ENCODE measurements at regions not wholly inside any gene's neighbourhood (a gene's known extent, or its start where the extent isn't known, plus 50 kb on each side); places are given as distances from the start of the nearest gene placed in this dataset.

DNA sequence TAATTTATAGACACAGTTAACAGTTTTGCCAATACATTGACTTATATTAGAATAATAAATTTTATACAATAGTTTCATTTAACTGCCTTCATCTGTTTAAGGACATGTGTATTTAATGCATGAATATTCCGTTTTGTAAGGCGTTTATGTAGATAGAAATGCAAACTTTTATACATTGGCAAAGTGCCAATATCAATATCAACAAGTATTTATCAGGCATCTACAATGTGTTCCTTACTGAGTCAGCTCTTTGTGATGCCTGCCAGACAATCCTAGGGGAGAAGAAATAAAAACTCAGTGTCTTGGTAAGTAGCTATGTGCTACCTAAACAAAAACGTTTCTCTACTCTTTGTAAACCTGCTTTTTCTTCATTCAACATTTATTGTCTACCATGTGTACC is 1142.2 kb downstream of the C4orf33 start:
- WGBS (ENCODE audit: extremely low coverage, insufficient coverage, insufficient read length) = no CpG with 5 or more reads among the region's 3 CpGs
- Histone ChIP-seq H3K4ac (ENCODE audit: low read depth, low read length) (no peak overlapping the region), H2BK12ac (ENCODE audit: low read length) (no peak overlapping the region)

DNA sequence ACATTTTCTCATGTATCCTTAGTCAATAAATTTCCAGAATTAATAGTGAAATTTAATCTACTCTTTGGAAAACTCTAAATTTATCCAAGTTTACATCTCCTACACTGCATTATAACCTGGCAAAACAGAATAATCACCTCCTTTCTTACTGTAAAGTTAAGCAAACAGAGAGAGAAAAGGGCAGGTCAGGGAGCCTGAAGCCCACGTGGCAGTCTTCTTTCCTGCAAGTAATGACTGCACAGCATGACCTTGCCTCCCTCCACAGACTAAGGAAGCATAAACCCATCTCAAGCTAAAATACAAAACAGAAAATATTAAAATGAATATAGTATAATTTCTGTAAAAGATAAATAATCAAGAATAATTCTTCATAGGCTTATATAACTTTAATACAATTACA is 1153.0 kb downstream of the C4orf33 start:
- no CpG with 5 or more reads among the region's 1 CpG for whole genome bisulfite sequencing (ENCODE audit: extremely low coverage, insufficient coverage, insufficient read length)
- Histone ChIP-seq H2AFZ (ENCODE audit: insufficient read depth, low read length, poor library complexity) (no peak overlapping the region), H3K27me3 (ENCODE audit: insufficient read depth, low read length) (no peaks in the 10 kb centered on the region)

More for the DNA sequence above, 1142.2 kb downstream of the C4orf33 start:
- Histone ChIP-seq H2BK5ac (ENCODE audit: low read depth, low read length, poor library complexity) (no peak overlapping the region), H3K79me1 (ENCODE audit: low read length) (no peaks in the 10 kb centered on the region), H2AK5ac (ENCODE audit: low read length) (no peak overlapping the region), H3K36me3 (ENCODE audit: control insufficient read depth in 1 of 2, insufficient read depth in 2 of 2, low read length in 2 of 2) (no peaks in the 10 kb centered on the region), H3K79me2 (ENCODE audit: control insufficient read depth, insufficient read depth, low read length, poor library complexity) (no peaks in the 10 kb centered on the region), H3K27me3 (ENCODE audit: insufficient read depth, low read length) (no peaks in the 10 kb centered on the region), H3K27ac (ENCODE audit: low read depth, low read length) (no peak overlapping the region), H3K18ac (ENCODE audit: low read length) (no peak overlapping the region), H4K12ac (ENCODE audit: low read depth, low read length) (no peak overlapping the region), H3K4me2 (ENCODE audit: low read length) (no peak overlapping the region), H3K9me3 (ENCODE audit: insufficient read depth, low read depth, low read length) (no peaks in the 10 kb centered on the region), H3K4me1 (ENCODE audit: control insufficient read depth in 1 of 2, insufficient read depth in 2 of 2, low read length in 2 of 2) (no peaks in the 10 kb centered on the region), H4K8ac (ENCODE audit: low read depth, low read length) (no peak overlapping the region), H4K91ac (ENCODE audit: low read depth, low read length) (no peak overlapping the region), H3K23ac (ENCODE audit: low read length) (no peak overlapping the region), H3K14ac (ENCODE audit: low read length) (no peak overlapping the region), H3K9ac (ENCODE audit: low read length) (no peak overlapping the region), H2BK120ac (ENCODE audit: insufficient read depth, low read length, poor library complexity) (no peak overlapping the region), H3K4me3 (ENCODE audit: low read depth, low read length) (no peak overlapping the region), H2AFZ (ENCODE audit: insufficient read depth, low read length, poor library complexity) (no peak overlapping the region)
- DNase-seq = no peak

DNA sequence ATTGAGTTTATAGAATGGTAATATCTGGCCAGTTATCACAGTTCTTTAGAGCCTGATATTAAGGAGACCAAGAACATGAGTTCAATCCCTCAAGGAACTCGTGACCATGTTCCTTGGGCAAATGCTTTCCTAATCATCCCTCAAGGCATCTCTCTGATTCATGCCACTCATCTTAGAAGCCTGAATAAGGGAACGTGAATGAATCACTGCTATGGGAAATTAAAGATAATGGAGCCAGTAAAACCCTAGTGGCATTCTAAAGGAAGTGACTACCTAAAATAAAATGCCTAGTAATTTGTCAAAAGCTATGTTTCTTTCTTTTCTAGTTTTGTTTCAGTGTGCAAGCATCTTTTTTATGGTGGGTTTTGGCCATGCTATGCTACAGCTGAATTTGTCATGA is 1161.3 kb downstream of the C4orf33 start:
- no CpG with 5 or more reads among the region's 2 CpGs for WGBS (ENCODE audit: extremely low coverage, insufficient coverage, insufficient read length)
- H3K4me1 ChIP-seq (ENCODE audit: control insufficient read depth in 1 of 2, insufficient read depth in 2 of 2, low read length in 2 of 2) = no peaks in the 10 kb centered on the region

More for the DNA sequence above, 1153.0 kb downstream of the C4orf33 start:
- Histone ChIP-seq H3K4me2 (ENCODE audit: low read length) (no peak overlapping the region), H4K8ac (ENCODE audit: low read depth, low read length) (no peak overlapping the region), H3K23ac (ENCODE audit: low read length) (no peak overlapping the region), H3K79me1 (ENCODE audit: low read length) (no peaks in the 10 kb centered on the region), H4K12ac (ENCODE audit: low read depth, low read length) (no peak overlapping the region), H3K4me3 (ENCODE audit: low read depth, low read length) (no peak overlapping the region), H3K4me1 (ENCODE audit: control insufficient read depth in 1 of 2, insufficient read depth in 2 of 2, low read length in 2 of 2) (no peaks in the 10 kb centered on the region), H2BK5ac (ENCODE audit: low read depth, low read length, poor library complexity) (no peak overlapping the region), H3K27ac (ENCODE audit: low read depth, low read length) (no peak overlapping the region), H3K9ac (ENCODE audit: low read length) (no peak overlapping the region), H2BK12ac (ENCODE audit: low read length) (no peak overlapping the region), H3K9me3 (ENCODE audit: insufficient read depth, low read depth, low read length) (no peaks in the 10 kb centered on the region), H2BK120ac (ENCODE audit: insufficient read depth, low read length, poor library complexity) (no peak overlapping the region), H3K4ac (ENCODE audit: low read depth, low read length) (no peak overlapping the region), H3K18ac (ENCODE audit: low read length) (no peak overlapping the region), H3K36me3 (ENCODE audit: control insufficient read depth in 1 of 2, insufficient read depth in 2 of 2, low read length in 2 of 2) (no peaks in the 10 kb centered on the region), H2AK5ac (ENCODE audit: low read length) (no peak overlapping the region), H3K14ac (ENCODE audit: low read length) (no peak overlapping the region), H4K91ac (ENCODE audit: low read depth, low read length) (no peak overlapping the region), H3K79me2 (ENCODE audit: control insufficient read depth, insufficient read depth, low read length, poor library complexity) (no peaks in the 10 kb centered on the region)
- no peak for DNase-seq

DNA sequence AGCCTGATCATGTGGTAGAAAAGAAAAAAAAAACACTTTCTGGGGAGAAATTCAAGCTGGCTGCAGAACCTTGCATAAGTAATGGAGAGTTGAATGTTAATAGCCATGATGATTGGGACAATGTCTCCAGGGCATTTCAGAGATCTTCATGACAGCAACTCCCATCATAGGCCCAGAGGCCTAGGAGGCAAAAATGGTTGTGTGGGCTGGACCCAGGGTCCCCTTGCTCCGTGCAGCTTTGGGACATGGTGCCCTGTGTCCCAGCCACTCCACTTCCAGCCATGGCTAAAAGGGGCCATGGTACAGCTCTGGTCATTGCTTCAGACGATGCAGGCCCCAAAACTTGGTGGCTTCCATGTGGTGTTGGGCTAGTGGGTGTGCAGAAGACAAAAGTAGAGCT is 1170.9 kb downstream of the C4orf33 start:
- Histone ChIP-seq H4K91ac (ENCODE audit: low read depth, low read length) (no peak overlapping the region), H2BK12ac (ENCODE audit: low read length) (no peak overlapping the region), H2AK5ac (ENCODE audit: low read length) (no peak overlapping the region), H3K18ac (ENCODE audit: low read length) (no peak overlapping the region), H2BK120ac (ENCODE audit: insufficient read depth, low read length, poor library complexity) (no peak overlapping the region), H3K23ac (ENCODE audit: low read length) (no peak overlapping the region), H2AFZ (ENCODE audit: insufficient read depth, low read length, poor library complexity) (no peak overlapping the region), H3K79me1 (ENCODE audit: low read length) (no peaks in the 10 kb centered on the region), H3K4me3 (ENCODE audit: low read depth, low read length) (no peak overlapping the region), H3K4ac (ENCODE audit: low read depth, low read length) (no peak overlapping the region), H4K8ac (ENCODE audit: low read depth, low read length) (no peak overlapping the region), H3K9ac (ENCODE audit: low read length) (no peak overlapping the region), H3K4me1 (ENCODE audit: control insufficient read depth in 1 of 2, insufficient read depth in 2 of 2, low read length in 2 of 2) (no peaks in the 10 kb centered on the region), H4K12ac (ENCODE audit: low read depth, low read length) (no peak overlapping the region), H3K27me3 (ENCODE audit: insufficient read depth, low read length) (no peaks in the 10 kb centered on the region), H3K27ac (ENCODE audit: low read depth, low read length) (no peak overlapping the region), H3K79me2 (ENCODE audit: control insufficient read depth, insufficient read depth, low read length, poor library complexity) (no peaks in the 10 kb centered on the region), H3K36me3 (ENCODE audit: control insufficient read depth in 1 of 2, insufficient read depth in 2 of 2, low read length in 2 of 2) (peaks cover 0 to 2% of the 10 kb centered on the region in 2 experiments), H3K4me2 (ENCODE audit: low read length) (no peak overlapping the region), H2BK5ac (ENCODE audit: low read depth, low read length, poor library complexity) (no peak overlapping the region), H3K9me3 (ENCODE audit: insufficient read depth, low read depth, low read length) (peaks cover 5% of the 10 kb centered on the region), H3K14ac (ENCODE audit: low read length) (no peak overlapping the region)
- DNase-seq = no peak
- no CpG with 5 or more reads among the region's 2 CpGs for WGBS (ENCODE audit: extremely low coverage, insufficient coverage, insufficient read length)

More for the DNA sequence above, 1161.3 kb downstream of the C4orf33 start:
- H2BK120ac ChIP-seq (ENCODE audit: insufficient read depth, low read length, poor library complexity) = no peak overlapping the region
- no peak overlapping the region for H3K23ac ChIP-seq (ENCODE audit: low read length)
- H4K12ac ChIP-seq (ENCODE audit: low read depth, low read length) = no peak overlapping the region
- H3K14ac ChIP-seq (ENCODE audit: low read length) = no peak overlapping the region
- no peak overlapping the region for H3K9ac ChIP-seq (ENCODE audit: low read length)
- no peak overlapping the region for H3K4ac ChIP-seq (ENCODE audit: low read depth, low read length)
- no peak overlapping the region for H2AFZ ChIP-seq (ENCODE audit: insufficient read depth, low read length, poor library complexity)
- H2BK12ac ChIP-seq (ENCODE audit: low read length) = no peak overlapping the region
- H3K18ac ChIP-seq (ENCODE audit: low read length) = no peak overlapping the region
- no peaks in the 10 kb centered on the region for H3K27me3 ChIP-seq (ENCODE audit: insufficient read depth, low read length)
- no peak overlapping the region for H4K8ac ChIP-seq (ENCODE audit: low read depth, low read length)
- H3K27ac ChIP-seq (ENCODE audit: low read depth, low read length) = no peak overlapping the region
- H2BK5ac ChIP-seq (ENCODE audit: low read depth, low read length, poor library complexity) = no peak overlapping the region
- no peak overlapping the region for H4K91ac ChIP-seq (ENCODE audit: low read depth, low read length)
- H3K36me3 ChIP-seq (ENCODE audit: control insufficient read depth in 1 of 2, insufficient read depth in 2 of 2, low read length in 2 of 2) = no peaks in the 10 kb centered on the region
- no peak overlapping the region for H3K4me3 ChIP-seq (ENCODE audit: low read depth, low read length)
- no peaks in the 10 kb centered on the region for H3K79me2 ChIP-seq (ENCODE audit: control insufficient read depth, insufficient read depth, low read length, poor library complexity)
- H2AK5ac ChIP-seq (ENCODE audit: low read length) = no peak overlapping the region
- DNase-seq = peak; percentile 54 to 75
- no peaks in the 10 kb centered on the region for H3K9me3 ChIP-seq (ENCODE audit: insufficient read depth, low read depth, low read length)
- H3K4me2 ChIP-seq (ENCODE audit: low read length) = no peak overlapping the region
- H3K79me1 ChIP-seq (ENCODE audit: low read length) = no peaks in the 10 kb centered on the region
